ENCODE measurements at regions not wholly inside any gene's neighbourhood (a gene's known extent, or its start where the extent isn't known, plus 50 kb on each side); places are given as distances from the start of the nearest gene placed in this dataset.

DNA sequence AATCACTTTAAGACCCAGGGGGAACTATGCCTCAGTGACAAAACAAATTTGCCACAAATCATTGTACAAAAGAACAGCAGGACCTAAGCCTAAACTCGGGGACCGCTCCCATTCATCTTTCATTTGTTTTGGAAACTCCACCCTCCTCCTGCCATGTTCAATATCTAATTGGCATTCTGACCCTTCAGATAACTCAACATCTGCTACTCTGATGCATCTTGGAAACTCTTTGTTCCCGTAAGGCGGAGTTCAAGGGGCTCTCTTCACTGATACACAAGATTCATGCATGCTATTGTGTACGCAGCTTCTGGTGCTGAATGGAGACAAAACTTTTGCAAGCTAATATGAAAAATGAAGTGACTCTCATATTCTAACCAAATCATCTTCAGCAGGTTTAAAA is 187.6 kb downstream of the ZFP64 start:
- TF ChIP-seq ZC3H10 (CRISPR knock-in tag; IDR thresholded peaks at IDR 0.05) (no peak), ISL1 (CRISPR knock-in tag; IDR thresholded peaks at IDR 0.05) (no peak), CSDC2 (CRISPR knock-in tag; IDR thresholded peaks at IDR 0.05) (no peak), OSR1 (CRISPR knock-in tag; IDR thresholded peaks at IDR 0.05) (no peak), ZNF565 (CRISPR knock-in tag; conservative IDR thresholded peaks at IDR 0.05; ENCODE audit: low read depth) (no peak), ARNTL (CRISPR knock-in tag; IDR thresholded peaks at IDR 0.05; ENCODE audit: borderline replicate concordance, low read depth) (no peak)

Data from SK-N-SH treated with all-trans-retinoic acid at 6 μM for 48 hours (cell line).